NB4 (cell line): ENCODE measurements at regions not wholly inside any gene's neighbourhood (a gene's known extent, or its start where the extent isn't known, plus 50 kb on each side); places are given as distances from the start of the nearest gene placed in this dataset.

Experiments
- CTCF ChIP-seq: IDR thresholded peaks from one replicate; pipeline ENCODE4 v1.5.1; 2012; ENCODE audit warnings: low read depth, low read length
- MAX ChIP-seq: IDR thresholded peaks from 2 replicates; pipeline ENCODE4 v1.6.1; 2011; ENCODE audit warnings: low read depth, low read length
- MYC ChIP-seq: IDR thresholded peaks from 2 replicates; pipeline ENCODE4 v1.6.1; 2011; ENCODE audit warnings: low read depth, low read length
- POLR2A ChIP-seq: IDR thresholded peaks from 2 replicates; pipeline ENCODE4 v1.6.1; 2011; ENCODE audit warnings: mild to moderate bottlenecking; ENCODE audit not compliant: insufficient read length; ENCODE audit errors: extremely low read depth

DNA sequence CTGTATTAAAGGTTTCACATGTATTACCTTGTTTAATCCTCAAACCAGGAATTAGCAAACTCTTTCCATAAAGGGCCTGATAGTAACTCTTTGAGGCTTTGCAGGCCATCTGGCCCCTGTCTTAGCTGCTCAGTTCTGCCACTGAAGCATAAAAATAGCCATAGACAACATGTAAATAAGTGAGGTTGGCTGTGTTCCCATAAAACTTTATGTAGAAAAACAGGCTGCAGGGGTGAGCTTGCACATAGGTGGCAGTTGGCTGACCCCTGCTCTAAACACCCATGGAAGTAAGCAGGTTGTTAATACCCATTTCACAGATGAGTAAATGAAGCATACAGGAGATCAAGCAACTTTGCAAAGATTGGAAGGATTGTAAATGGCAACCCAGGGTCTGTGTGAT is 1279.2 kb upstream of the AUTS2 start:
- TF ChIP-seq CTCF (no peak), POLR2A (no peak), MAX (no peak), MYC (no peak)
